ENCODE measurements at regions not wholly inside any gene's neighbourhood (a gene's known extent, or its start where the extent isn't known, plus 50 kb on each side); places are given as distances from the start of the nearest gene placed in this dataset.

- no peak for TF ChIP-seq CTCF (IDR thresholded peaks at IDR 0.05; ENCODE audit: low read depth, low read length)
- no peak for TF ChIP-seq MAX (IDR thresholded peaks at IDR 0.05; ENCODE audit: low read depth, low read length)
- no peak for TF ChIP-seq MYC (IDR thresholded peaks at IDR 0.05; ENCODE audit: low read depth, low read length)
These were observed 153.5 kb downstream of the MYCN start for GRCh38 chr2:16093639-16094529.

All from NB4 (cell line).